HG03135 (cell line): ENCODE measurements at regions not wholly inside any gene's neighbourhood (a gene's known extent, or its start where the extent isn't known, plus 50 kb on each side); places are given as distances from the start of the nearest gene placed in this dataset.

Source experiments
- ATAC-seq: cut with Tn5 transposase; IDR thresholded peaks from one replicate; pipeline ENCODE4 v1.9.1; 2021; ENCODE audit warnings: mild to moderate bottlenecking, moderate library complexity; ENCODE audit not compliant: unreplicated experiment

- no peak for ATAC-seq
Observed at GRCh38 chr3:194960446-194961032, 274.9 kb downstream of the FAM43A start.

- ATAC-seq: no peak
Observed at GRCh38 chr3:194961149-194961548, 275.5 kb downstream of the FAM43A start.

GRCh38 chr3:194961571-194961970 is 275.9 kb downstream of the FAM43A start:
- no peak for ATAC-seq

GRCh38 chr3:194962056-194962455 is 276.4 kb downstream of the FAM43A start:
- ATAC-seq: no peak

GRCh38 chr3:194964809-194965208 is 279.1 kb downstream of the FAM43A start:
- no peak for ATAC-seq

- no peak for ATAC-seq
Observed at GRCh38 chr3:194967151-194968117, 281.8 kb downstream of the FAM43A start.

GRCh38 chr3:194970066-194970465 is 284.4 kb downstream of the FAM43A start:
- ATAC-seq: no peak

- no peak for ATAC-seq
Observed at GRCh38 chr3:194971009-194971408, 285.3 kb downstream of the FAM43A start.

GRCh38 chr3:194971965-194972364 is 286.3 kb downstream of the FAM43A start:
- ATAC-seq: no peak

GRCh38 chr3:194972641-194973040 is 287.0 kb downstream of the FAM43A start:
- ATAC-seq: no peak

GRCh38 chr3:194973366-194974000 is 287.8 kb downstream of the FAM43A start:
- ATAC-seq: no peak

- ATAC-seq: no peak
Observed at GRCh38 chr3:194974468-194975135, 288.9 kb downstream of the FAM43A start.

GRCh38 chr3:194976049-194976451 is 290.4 kb downstream of the FAM43A start:
- ATAC-seq: no peak

GRCh38 chr3:194976874-194977273 is 291.2 kb downstream of the FAM43A start:
- no peak for ATAC-seq

- ATAC-seq: no peak
Observed at GRCh38 chr3:194977356-194977755, 291.7 kb downstream of the FAM43A start.

- no peak for ATAC-seq
Observed at GRCh38 chr3:194979173-194979572, 291.8 kb downstream of the XXYLT1 start.

- ATAC-seq: no peak
Observed at GRCh38 chr3:194982472-194982871, 288.5 kb downstream of the XXYLT1 start.

GRCh38 chr3:194983121-194983520 is 287.8 kb downstream of the XXYLT1 start:
- ATAC-seq: no peak

GRCh38 chr3:194983620-194984019 is 287.3 kb downstream of the XXYLT1 start:
- no peak for ATAC-seq

GRCh38 chr3:194984066-194984465 is 286.9 kb downstream of the XXYLT1 start:
- ATAC-seq: no peak

- ATAC-seq: no peak
Observed at GRCh38 chr3:194984622-194985021, 286.3 kb downstream of the XXYLT1 start.
